ENCODE measurements at regions not wholly inside any gene's neighbourhood (a gene's known extent, or its start where the extent isn't known, plus 50 kb on each side); places are given as distances from the start of the nearest gene placed in this dataset.

- H3K4me3 ChIP-seq (ENCODE audit: control insufficient read depth, low read depth, low read length), result no peak overlapping the region
- no peak for TF ChIP-seq CTCF (IDR thresholded peaks at IDR 0.05; ENCODE audit: control insufficient read depth, insufficient read depth, low read depth, low read length, missing control alignments)
- DNase-seq (ENCODE audit: low read depth), result no peak
Observed at GRCh38 chrX:9087271-9088040, 53.5 kb upstream of the FAM9B start.

DNA sequence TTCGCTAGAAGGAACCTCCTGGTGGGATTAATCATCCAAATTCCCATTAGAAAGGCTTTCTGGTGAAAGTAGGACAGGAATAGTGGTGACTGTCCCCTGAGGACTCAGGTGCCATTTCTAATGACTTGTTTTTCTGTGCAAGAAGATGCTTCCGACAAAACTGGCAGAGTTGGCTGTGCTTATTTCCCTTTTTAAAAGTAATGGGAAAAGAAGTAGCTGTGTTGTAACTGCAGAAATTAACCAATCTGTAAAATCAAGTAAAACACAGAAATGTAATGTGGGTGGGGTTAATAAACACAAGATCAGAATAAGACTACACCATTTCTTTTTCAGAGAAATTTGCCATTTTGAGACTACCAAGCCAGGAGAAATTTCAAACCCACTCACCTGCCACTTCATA, 55.0 kb upstream of the FAM9B start:
- no peak for TF ChIP-seq CTCF (IDR thresholded peaks at IDR 0.05; ENCODE audit: control insufficient read depth, insufficient read depth, low read depth, low read length, missing control alignments)

GRCh38 chrX:9090766-9091165, 56.8 kb upstream of the FAM9B start:
- H3K4me3 ChIP-seq (ENCODE audit: control insufficient read depth, low read depth, low read length), result no peak overlapping the region
- no peak for TF ChIP-seq CTCF (IDR thresholded peaks at IDR 0.05; ENCODE audit: control insufficient read depth, insufficient read depth, low read depth, low read length, missing control alignments)
- DNase-seq (ENCODE audit: low read depth), result no peak

More for the DNA sequence above, 55.0 kb upstream of the FAM9B start:
- H3K4me3 ChIP-seq (ENCODE audit: control insufficient read depth, low read depth, low read length), result no peak overlapping the region
- no peak for DNase-seq (ENCODE audit: low read depth)

DNA sequence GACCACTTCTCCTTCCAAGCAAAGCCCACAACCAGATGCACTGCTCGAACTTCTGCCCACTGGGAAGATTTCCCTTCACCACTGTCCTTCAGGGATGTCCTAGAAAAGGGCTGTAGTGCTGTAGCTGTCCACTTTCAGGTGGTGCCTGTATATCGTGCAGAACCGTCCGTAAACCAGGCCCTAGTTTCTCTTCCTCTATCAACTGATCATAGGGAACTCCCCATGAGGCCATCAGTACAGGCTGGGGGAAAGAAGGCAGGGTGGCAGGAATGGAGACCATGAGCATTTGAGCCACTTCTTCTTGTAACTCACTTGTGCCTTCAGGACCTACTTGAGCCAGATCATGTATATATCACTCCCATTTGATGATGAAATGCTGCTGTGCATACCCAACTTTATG, 57.3 kb upstream of the FAM9B start:
- H3K4me3 ChIP-seq (ENCODE audit: control insufficient read depth, low read depth, low read length), result no peak overlapping the region
- DNase-seq (ENCODE audit: low read depth), result no peak
- TF ChIP-seq CTCF (IDR thresholded peaks at IDR 0.05; ENCODE audit: control insufficient read depth, insufficient read depth, low read depth, low read length, missing control alignments), result no peak

- DNase-seq (ENCODE audit: low read depth), result no peak
- no peak for TF ChIP-seq CTCF (IDR thresholded peaks at IDR 0.05; ENCODE audit: control insufficient read depth, insufficient read depth, low read depth, low read length, missing control alignments)
- H3K4me3 ChIP-seq (ENCODE audit: control insufficient read depth, low read depth, low read length), result no peak overlapping the region
Observed at GRCh38 chrX:9102956-9103355, 69.0 kb upstream of the FAM9B start.

DNA sequence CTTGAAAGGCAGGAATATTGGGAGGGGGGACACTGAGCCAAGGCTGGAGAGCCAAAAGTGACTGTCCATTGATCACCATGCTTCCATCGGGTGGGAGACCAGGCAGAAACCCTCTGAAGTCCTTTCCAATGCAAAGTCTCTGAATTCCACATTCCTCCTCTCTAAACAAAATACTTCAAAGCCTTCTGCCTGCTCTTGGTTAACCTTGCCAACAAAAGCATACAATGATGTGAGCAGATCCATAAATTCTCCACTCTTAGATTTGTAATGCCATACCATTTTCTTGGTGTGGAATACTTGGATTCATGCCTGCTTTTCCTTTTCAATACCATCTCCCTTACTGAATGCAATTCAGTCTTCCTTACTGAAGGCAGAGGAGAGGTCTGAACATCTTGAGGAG, 74.1 kb upstream of the FAM9B start:
- TF ChIP-seq CTCF (IDR thresholded peaks at IDR 0.05; ENCODE audit: control insufficient read depth, insufficient read depth, low read depth, low read length, missing control alignments), result no peak
- DNase-seq (ENCODE audit: low read depth), result no peak
- no peak overlapping the region for H3K4me3 ChIP-seq (ENCODE audit: control insufficient read depth, low read depth, low read length)

Measured in AG09309 (cell line).